ENCODE measurements at regions not wholly inside any gene's neighbourhood (a gene's known extent, or its start where the extent isn't known, plus 50 kb on each side); places are given as distances from the start of the nearest gene placed in this dataset.
A peak's percentile ranks its signal among the peaks of the same experiment; 100 is the strongest.

GRCh38 chr2:43119303-43119702 lies 107.1 kb downstream of the ZFP36L2 start:
- no peak for DNase-seq (ENCODE audit: low read depth, low spot score)

GRCh38 chr2:43117521-43118143 lies 108.8 kb downstream of the ZFP36L2 start:
- H3K36me3 ChIP-seq (ENCODE audit: control insufficient read depth in 2 of 2, extremely low read depth in 1 of 2, insufficient read depth in 2 of 2, low read length in 2 of 2): no peaks in the 10 kb centered on the region
- H3K9ac ChIP-seq (ENCODE audit: control insufficient read depth, extremely low read depth, insufficient read depth, low read length): no peak overlapping the region
- no peak overlapping the region for H3K27ac ChIP-seq (ENCODE audit: control insufficient read depth, insufficient read depth, low read length)
- no peaks in the 10 kb centered on the region for H3K9me1 ChIP-seq (ENCODE audit: control insufficient read depth, extremely low read depth, insufficient read depth, low read length)
- H3K79me2 ChIP-seq (ENCODE audit: control insufficient read depth, insufficient read depth, low read length): no peaks in the 10 kb centered on the region
- no peak overlapping the region for H3K4me3 ChIP-seq (ENCODE audit: control insufficient read depth in 2 of 3, extremely low read depth in 1 of 3, insufficient read depth in 2 of 3, low read depth in 1 of 3, low read length in 3 of 3)
- H3K27me3 ChIP-seq (ENCODE audit: control insufficient read depth, extremely low read depth, insufficient read depth, low read length): no peaks in the 10 kb centered on the region
- no peak overlapping the region for H2AFZ ChIP-seq (ENCODE audit: control insufficient read depth, low read length)
- peaks cover 31% of the 10 kb centered on the region for H3K4me1 ChIP-seq (ENCODE audit: control insufficient read depth, extremely low read depth, insufficient read depth, low read length)
- FAIRE-seq: peak; percentile 52
- peaks cover 7% of the 10 kb centered on the region for H3K9me3 ChIP-seq (ENCODE audit: control insufficient read depth, low read depth, low read length)
- H4K20me1 ChIP-seq (ENCODE audit: control insufficient read depth, extremely low read depth, insufficient read depth, low read length): no peaks in the 10 kb centered on the region
- DNase-seq (ENCODE audit: low read depth, low spot score): no peak
- no peak overlapping the region for H3K4me2 ChIP-seq (ENCODE audit: control insufficient read depth, extremely low read depth, insufficient read depth, low read depth, low read length)
- dilution Hi-C loops (cut with MboI; ENCODE audit: extremely low pct_ligation_motif_present, low sequenced_read_pairs): no loop called here
- no peak for TF ChIP-seq EZH2 (IDR thresholded peaks at IDR 0.05; ENCODE audit: low read length)
- TF ChIP-seq CTCF (optimal IDR thresholded peaks at IDR 0.05 in 1 of 3, IDR thresholded peaks at IDR 0.05 in 1 of 3, conservative IDR thresholded peaks at IDR 0.05 in 1 of 3; ENCODE audit: extremely low read depth in 1 of 3, insufficient read depth in 2 of 3, low read length in 3 of 3): no peak

More at GRCh38 chr2:43119303-43119702, 107.1 kb downstream of the ZFP36L2 start:
- no peak for TF ChIP-seq EZH2 (IDR thresholded peaks at IDR 0.05; ENCODE audit: low read length)
- TF ChIP-seq CTCF (optimal IDR thresholded peaks at IDR 0.05 in 1 of 3, IDR thresholded peaks at IDR 0.05 in 1 of 3, conservative IDR thresholded peaks at IDR 0.05 in 1 of 3; ENCODE audit: extremely low read depth in 1 of 3, insufficient read depth in 2 of 3, low read length in 3 of 3): no peak
- Histone ChIP-seq H3K9me1 (ENCODE audit: control insufficient read depth, extremely low read depth, insufficient read depth, low read length) (no peaks in the 10 kb centered on the region), H3K9me3 (ENCODE audit: control insufficient read depth, low read depth, low read length) (no peaks in the 10 kb centered on the region), H3K9ac (ENCODE audit: control insufficient read depth, extremely low read depth, insufficient read depth, low read length) (no peak overlapping the region), H3K4me2 (ENCODE audit: control insufficient read depth, extremely low read depth, insufficient read depth, low read depth, low read length) (no peak overlapping the region), H4K20me1 (ENCODE audit: control insufficient read depth, extremely low read depth, insufficient read depth, low read length) (no peaks in the 10 kb centered on the region), H3K36me3 (ENCODE audit: control insufficient read depth in 2 of 2, extremely low read depth in 1 of 2, insufficient read depth in 2 of 2, low read length in 2 of 2) (no peaks in the 10 kb centered on the region), H3K4me1 (ENCODE audit: control insufficient read depth, extremely low read depth, insufficient read depth, low read length) (peaks cover 21% of the 10 kb centered on the region), H3K27ac (ENCODE audit: control insufficient read depth, insufficient read depth, low read length) (no peak overlapping the region), H3K4me3 (ENCODE audit: control insufficient read depth in 2 of 3, extremely low read depth in 1 of 3, insufficient read depth in 2 of 3, low read depth in 1 of 3, low read length in 3 of 3) (no peak overlapping the region), H2AFZ (ENCODE audit: control insufficient read depth, low read length) (no peak overlapping the region), H3K27me3 (ENCODE audit: control insufficient read depth, extremely low read depth, insufficient read depth, low read length) (no peaks in the 10 kb centered on the region), H3K79me2 (ENCODE audit: control insufficient read depth, insufficient read depth, low read length) (no peaks in the 10 kb centered on the region)
- FAIRE-seq: no peak
- dilution Hi-C loops (cut with MboI; ENCODE audit: extremely low pct_ligation_motif_present, low sequenced_read_pairs): no loop called here

Measured in keratinocyte (primary cell).